Cardiac septum (tissue), 1 donor: ENCODE measurements at regions not wholly inside any gene's neighbourhood (a gene's known extent, or its start where the extent isn't known, plus 50 kb on each side); places are given as distances from the start of the nearest gene placed in this dataset.
"Not testable (repeated sequence)": the region's sequence is repeated elsewhere in the genome, so short reads cannot be mapped to it uniquely, and the experiment has no call there.

ENCODE experiments used
- DNase-seq: peaks from one replicate; pipeline ENCODE4 v3.0.0-alpha.2; 2020; ENCODE audit warnings: low spot score
- intact Hi-C: fragments of 100-400 bp; cut with DNase I; formaldehyde crosslinking; loops from one replicate; pipeline ENCODE4 v1.14.0; 2022
- donor health status: DM: no; HTN: no; CAD: no.

DNA sequence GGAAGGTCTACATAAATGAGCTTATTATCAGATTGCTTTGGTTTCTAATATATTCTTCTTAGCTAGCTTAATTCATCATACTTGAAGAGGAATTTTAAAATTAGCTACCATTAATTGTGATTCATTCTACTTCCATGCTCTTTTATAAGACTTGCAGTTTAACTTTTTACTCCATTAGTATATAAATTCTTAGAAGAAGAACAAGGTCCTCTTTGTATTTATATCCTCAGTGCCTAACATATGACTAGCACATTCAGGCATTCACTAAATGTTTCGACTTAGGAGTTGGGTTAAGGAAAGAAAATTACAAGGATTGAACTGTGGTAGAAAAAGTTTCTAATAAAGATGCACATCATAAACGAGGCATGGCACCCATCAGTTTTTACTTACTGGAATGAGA, 1135.5 kb downstream of the JRKL start:
- no peak for DNase-seq
- intact Hi-C loops = no loop called here

DNA sequence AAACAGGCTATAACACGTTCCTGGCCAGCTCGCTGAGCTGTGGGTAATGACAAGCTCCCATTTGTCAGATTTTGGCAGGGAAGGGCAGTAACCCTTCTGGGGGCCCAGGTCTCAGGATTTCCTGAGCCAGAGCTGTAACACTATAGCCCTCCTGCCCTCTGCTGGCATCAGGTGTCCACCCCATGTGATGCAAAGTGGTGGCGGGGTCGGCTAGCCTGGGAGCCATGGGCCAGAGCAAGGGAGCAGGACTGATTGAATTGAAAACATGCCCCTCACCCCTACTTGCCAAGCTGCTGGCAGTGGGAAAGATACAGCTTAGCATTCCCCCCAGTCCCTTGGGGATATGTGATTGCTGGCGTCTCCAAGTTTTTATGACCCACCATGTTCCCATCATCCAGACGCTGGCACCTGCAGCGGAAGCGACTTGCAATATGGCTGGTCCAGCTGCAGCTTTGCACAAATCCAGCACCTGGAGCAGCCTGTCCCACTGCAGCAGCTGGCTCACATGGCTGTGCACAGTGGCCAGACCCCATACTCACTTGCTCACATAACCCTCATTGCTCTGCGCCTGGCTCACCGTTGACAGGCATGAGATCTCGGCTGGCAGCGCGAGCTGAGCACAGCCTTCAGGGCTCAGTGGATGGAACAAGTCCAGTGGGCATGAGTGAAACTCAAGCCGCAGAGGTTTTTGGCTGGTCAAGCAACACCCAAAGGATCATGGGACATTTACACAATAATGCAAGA, 1147.8 kb downstream of the JRKL start:
- no peak for DNase-seq
- intact Hi-C loops = no loop called here

DNA sequence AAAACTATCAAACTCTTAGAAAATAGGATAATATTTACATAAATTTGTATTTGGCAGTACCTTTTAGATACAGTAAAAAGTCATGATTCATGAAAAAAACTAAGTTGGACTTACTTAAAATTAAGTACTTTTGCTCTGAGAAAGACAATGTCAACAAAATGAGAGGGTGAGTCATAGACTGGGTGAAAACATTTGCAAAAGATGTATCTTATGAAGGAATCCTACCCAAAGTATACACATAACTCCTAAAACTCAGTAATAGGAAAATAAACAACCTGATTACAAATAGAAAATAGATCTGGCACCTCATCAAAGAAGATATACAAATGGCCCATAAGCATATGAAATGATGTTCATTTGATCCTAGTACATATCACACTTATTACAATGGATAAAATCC, 1154.6 kb downstream of the JRKL start:
- DNase-seq = no peak
- intact Hi-C loops = no loop called here

DNA sequence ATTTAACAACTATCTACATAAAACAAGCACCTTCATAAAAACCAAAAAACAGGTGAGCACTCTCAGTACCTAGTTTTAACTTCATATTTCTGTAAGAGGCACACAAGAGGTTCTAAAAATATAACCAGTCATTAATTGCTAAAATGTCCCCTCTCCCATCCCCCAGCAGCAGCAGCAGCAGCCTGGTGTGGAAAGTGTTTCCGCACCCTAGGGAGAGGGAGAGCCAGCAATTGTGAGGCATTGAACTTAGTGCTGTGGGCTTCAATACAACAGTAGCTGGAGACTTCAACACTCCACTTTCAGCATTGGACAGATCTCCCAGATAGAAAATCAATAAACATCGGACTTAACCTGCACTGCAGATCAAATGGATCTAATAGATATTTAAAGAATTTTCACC, 1158.5 kb downstream of the JRKL start:
- no peak for DNase-seq
- intact Hi-C loops = no loop called here

DNA sequence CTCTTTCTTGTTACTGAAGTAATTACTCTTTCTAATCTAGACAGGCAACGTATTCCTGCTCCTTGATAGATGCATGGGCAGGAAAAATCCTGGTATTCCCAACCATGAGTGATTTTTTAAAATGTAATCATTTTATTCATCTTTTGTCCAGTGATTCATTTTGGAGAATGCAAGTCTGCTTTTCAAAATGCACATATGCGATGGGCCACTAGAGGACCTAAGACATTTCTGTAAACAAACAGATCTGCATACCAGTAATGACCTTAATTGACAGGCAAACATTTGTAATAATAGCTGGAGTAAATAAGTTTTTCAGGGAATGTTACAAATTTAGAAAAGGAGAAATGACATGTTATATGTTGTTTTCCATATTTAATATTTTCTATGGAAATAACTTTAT, 1167.6 kb downstream of the JRKL start:
- intact Hi-C loops = no loop called here
- DNase-seq = no peak

DNA sequence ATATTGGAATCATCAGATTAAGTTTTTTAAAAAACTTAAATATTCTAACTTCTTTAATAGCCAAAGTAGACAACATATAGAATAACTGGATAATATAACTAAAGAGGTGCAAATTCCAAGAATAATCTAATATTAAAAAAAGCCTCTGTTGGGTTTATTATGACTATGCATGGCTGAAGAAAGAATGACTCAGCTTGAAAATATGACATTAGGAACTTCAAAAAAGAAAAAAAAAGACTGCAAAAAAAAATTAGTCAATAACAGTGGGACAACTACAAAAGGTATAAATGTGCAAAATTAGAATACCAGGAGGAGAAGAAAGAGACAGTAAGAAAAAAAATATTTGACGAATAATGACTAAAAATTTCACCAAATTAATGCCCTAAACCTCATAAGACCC, 1178.0 kb downstream of the JRKL start:
- no peak for DNase-seq
- intact Hi-C loops = no loop called here

DNA sequence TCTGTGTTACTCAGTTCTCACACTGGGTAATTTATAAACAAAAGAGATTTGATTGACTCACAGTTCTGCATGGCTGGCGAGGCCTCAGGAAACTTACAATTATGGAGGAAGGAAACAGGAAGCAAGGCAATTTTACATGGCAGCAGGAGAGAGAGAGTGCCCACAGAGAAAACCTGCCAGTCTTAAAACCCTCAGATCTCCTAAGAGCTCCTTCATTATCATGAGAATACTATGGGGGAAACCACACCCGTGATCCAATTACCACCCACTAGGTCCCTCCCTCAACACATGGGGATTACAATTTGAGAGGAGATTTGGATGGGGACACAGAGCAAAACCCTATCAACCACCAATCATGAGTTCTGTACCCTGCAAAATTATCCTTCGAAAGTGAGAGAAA, 1180.8 kb downstream of the JRKL start:
- DNase-seq = no peak

DNA sequence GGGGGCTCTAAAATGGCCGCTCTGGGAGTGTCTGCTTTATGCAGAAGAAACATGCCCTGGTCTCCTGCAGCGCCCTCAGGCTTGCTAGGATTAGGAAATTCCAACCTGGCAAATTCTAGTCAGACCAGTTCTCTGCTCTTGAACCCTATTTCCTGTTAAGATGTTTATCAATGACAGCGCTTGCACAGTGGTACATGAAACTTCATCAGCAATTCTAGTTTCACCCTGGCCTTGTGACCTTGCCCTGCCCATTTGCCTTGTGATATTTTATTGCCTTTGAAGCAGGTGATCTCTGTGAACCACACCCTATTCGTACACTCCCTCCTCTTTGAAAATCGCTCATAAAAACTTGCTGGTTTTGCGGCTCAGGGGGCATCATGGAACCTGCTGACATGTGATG, 1184.0 kb downstream of the JRKL start:
- DNase-seq, intact Hi-C loops: not testable (repeated sequence)

More for the DNA sequence above, 1180.8 kb downstream of the JRKL start:
- intact Hi-C loops = no loop called here

DNA sequence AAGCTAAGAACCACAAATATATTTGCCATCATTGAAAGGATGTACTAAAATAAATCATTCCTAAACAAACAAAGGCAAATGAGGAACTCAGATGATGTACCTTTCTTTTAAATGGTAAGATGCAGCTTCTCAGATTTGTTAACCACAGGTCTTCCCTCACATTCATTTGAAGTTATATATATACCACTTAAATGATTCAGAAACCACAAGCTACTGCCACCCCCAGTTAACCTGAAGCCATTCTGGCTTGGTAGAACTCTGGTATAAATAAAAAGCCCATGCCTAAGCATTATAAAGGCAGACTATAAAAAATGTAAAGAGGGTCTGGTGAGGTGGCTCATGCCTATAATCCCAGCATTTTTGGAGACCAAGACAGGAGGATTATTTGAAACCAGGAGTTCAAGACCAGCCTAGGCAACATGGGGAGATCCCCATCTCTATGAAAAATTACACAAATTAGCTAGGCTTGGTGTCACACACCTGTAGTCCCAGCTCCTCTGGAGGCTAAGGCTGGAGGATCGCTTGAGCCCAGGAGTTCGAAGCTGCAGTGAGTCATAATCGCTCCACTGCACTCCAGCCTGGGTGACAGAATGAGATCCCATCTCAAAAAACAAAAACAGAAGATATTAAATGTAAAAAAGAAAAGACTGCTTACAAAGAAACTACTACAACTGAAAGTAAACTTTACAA, 1185.3 kb downstream of the JRKL start:
- no peak for DNase-seq
- intact Hi-C loops = no loop called here

DNA sequence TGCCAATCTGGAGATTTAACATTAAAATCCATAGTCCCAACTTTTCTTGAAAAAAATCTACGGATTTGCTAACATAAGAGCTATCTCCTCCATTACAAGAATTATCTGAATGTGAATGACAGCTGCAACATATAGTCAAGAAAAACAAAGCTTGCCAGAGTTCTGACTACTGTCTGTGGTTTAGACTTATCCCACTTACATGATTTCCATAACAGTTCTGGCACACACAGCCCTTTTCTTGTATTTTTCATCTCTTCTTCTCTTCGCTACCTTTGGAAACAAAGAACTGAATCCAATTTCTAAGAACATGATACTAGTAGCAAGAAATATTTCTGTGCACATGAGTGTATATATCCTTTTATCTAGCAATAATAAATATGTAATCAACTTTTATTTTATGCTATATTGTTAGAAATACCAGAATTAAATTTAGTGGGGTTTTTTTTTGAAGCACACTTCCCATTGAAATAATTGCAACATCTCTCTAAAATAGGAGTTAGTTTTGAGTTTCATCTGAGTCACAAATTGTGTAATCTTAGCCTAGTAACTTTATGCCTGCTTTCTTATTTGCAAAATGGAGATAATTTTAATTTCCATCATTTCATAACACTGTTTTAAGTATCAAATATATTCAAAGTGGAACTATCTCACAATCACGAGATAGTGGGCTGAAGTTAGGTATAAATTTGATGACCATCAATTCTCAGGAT, 1217.6 kb downstream of the JRKL start:
- intact Hi-C loops = no loop called here
- no peak for DNase-seq

DNA sequence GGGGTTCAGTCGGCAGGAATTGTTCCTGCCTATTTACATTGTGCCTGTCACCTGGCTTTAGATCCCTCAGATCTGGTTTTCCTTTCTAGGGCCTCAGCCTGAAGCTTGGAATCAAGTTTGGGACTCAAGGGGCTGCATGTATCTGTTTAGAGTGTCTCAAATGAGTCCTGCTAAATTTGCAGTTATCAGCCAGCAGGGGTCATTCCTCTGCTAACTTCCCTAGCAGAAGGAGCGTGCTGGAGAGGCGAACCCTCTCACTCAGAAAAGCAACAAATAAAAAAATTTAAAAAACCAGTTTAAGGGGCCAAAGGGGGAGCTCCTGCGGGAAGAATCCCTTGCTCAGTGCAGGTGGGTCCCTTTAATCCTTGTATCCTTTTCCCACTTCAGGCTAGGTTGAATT, 1220.2 kb downstream of the JRKL start:
- intact Hi-C loops = no loop called here
- no peak for DNase-seq

DNA sequence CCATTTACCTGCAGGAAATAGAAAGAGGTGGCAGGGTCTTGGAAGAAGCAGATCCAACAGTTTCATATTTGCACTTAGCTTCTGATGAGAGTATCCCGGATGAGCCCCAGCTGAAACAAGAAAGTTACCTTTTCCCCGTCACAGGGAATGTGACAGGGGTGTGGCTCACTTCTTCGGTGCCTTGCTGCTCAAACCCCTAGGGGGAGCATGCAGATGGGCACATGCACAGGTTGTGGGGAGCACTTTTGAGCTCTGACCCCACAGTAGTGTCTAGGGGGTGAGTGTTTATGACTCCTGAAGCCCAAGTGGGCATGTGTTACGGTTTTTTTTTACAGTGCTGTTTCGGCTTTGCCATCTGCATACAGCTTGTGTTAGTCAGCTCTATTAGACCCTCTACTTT, 1221.0 kb downstream of the JRKL start:
- intact Hi-C loops = no loop called here

DNA sequence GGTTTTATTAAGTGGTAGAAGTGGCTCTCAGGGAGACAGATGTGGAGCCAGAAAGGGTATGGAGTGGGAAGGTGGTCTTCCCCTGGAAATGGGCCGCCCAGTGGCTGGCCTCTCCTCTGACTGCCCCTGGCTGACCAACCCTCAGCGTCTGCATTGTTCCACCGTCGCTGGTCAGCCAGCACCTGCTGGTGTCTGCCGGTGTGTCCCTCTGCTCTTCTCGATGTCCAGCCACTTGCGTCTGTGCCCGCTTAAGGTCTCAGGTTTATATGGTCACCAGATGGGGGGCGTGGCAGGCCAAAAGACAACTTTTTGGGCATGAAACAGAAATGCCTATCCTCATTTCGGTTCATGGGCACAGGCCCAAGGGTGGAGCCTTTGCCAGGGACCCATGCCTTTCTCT, 1221.5 kb downstream of the JRKL start:
- intact Hi-C loops = no loop called here
- DNase-seq = no peak

More for the DNA sequence above, 1221.0 kb downstream of the JRKL start:
- DNase-seq = no peak

DNA sequence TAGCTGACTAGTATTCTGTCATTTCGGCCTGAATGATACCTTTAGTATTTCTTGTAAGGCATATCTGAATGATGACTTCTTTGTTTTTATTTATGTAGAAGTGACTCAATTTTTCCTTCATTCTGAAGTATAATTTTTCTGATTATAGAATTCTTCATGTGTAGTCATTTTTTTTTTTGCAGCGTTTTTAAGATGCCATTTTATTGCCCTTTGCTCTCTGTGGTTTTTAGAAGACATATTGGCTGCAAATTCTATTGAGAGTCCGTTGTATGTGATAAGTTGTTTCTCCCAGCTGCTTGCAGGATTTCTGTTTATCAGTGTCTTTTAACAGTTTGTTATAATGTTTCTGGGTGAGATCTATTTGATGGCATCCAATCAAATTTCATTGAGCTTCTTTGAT, 1224.8 kb downstream of the JRKL start:
- intact Hi-C loops = no loop called here
- DNase-seq = no peak

DNA sequence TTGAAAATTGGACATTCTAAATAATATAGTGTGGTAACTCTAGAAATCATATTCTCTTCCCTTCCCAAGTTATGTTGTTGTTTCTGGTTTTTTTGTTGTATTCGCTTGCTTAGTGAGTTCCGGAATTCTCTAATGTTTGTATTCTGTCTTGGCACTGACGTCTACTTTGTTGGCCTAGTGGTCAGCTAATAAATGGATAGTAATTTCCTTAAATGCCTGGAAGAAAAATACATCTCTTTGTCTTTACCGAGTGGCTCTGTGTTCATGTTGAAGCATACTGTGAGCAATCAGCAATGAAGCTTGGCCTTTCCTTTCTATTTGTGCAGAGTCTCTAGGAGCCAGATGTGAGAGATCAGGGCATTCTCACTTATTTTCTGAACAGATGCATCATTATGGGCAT, 1225.7 kb downstream of the JRKL start:
- no peak for DNase-seq
- intact Hi-C loops = no loop called here

DNA sequence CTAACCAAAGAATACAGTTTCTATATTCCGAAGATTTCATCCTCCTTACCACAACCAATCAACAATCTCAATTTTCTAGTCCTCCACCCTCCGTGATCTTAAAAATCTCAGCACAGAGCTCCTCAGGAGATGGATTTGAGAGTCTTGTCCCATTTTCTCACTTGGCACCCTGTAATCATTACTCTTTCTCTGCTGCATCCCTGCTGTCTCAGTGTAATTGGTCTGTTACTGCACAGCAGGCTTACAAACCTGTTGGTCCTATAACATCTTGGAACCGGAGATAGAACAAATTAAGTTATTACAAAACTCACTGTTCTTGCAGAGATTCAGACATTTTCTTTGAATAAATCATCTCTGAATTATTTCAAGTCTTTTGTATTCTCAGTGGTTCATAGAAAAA, 1227.2 kb downstream of the JRKL start:
- DNase-seq = no peak
- intact Hi-C loops = no loop called here

DNA sequence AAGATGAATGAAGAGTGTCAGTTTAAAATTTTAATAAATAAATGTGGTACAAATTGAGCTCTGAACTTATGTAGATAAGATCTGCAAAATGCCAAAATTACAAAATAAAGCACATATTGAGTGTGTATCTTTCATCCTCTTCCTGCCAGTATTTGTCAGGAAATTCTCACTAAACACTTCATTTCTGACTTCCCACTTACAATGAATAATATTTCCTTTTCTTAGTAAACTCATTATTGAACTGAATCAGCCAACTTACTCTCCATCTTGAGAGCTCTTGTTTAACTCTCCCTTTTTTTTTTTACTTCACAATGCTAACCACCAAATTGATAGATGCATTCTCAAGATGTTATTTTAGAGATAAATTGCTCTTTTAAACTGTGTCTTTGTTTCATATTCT, 1230.2 kb downstream of the JRKL start:
- intact Hi-C loops = no loop called here
- DNase-seq = no peak

DNA sequence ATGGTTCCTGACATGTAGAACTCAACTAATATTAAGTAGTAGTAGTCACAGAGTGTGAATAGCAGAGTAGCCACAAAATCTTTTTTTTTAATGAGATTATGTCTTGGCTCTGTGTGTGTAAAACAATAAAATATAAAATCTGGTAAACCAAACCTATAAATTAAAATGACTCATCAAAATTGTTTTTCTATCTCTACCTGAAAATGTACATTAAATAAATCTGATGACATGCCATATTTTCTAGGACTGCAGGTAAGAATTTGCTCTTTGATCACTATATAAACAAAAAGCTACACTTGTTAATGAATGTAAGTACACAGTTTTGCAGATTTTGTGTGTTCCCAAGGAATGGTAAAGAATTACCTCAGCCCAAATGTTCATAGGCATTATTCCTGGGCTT, 1231.5 kb downstream of the JRKL start:
- no peak for DNase-seq
- intact Hi-C loops = no loop called here

DNA sequence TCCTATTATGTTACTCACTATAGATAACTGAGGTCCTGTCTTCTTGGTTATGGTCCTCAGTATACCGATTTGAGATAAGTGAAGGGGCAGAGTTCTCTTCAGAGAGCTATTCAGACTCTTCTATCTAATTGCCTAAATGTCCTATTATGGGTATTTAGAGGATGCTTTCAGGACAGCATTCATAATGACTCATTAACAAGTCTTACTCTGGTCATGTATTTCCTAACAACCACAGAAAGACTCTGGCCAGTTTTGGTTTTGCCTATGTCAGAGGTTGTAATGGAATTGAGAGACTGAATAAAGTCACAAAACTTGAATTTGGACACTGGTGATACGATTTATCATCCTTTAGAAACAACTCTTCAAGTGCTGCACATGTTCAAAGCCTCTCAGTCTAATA, 1233.0 kb downstream of the JRKL start:
- intact Hi-C loops = no loop called here
- DNase-seq = no peak

DNA sequence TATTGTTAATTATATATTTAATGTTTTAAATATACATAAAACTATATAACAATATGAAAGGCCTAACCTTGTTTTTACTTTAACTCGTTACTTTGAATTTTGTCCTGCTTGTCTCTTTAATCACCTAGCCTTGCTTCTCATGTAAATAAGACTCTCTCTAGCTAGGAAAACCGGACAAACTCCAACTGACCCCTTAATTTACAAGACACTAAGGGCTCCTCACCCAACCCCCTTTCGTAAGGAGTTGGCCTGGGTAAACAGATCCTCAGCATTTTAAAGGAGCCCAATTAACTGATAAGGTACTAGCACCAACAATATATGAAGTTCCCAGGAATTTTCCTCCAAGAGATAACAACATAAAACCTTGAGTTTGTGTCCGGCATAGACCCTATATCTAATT, 1246.9 kb downstream of the JRKL start:
- intact Hi-C loops, DNase-seq: not testable (repeated sequence)

DNA sequence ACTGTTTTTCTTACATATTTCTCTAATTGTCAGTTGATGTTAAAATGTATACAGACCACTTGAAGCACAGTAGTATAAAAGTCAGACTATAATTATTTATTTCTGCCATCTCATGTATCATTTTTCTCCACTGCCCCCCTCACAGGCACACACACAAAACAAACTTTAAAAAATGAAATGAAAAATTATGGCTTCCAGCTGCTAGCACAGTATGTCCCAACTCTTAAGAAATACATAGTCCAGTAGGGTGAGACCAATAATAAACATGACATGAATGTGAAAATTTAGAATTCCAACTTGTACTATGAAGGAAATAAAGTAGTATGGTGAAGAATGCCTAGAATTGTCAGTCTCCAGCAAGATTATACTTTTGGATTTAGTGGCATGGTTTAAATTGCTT, 1247.9 kb downstream of the JRKL start:
- no peak for DNase-seq
- intact Hi-C loops = no loop called here
